ENCODE measurements at regions not wholly inside any gene's neighbourhood (a gene's known extent, or its start where the extent isn't known, plus 50 kb on each side); places are given as distances from the start of the nearest gene placed in this dataset.

GRCh38 chr10:130983749-130984148, 327.8 kb downstream of the TCERG1L start:
- H3K9me3 ChIP-seq (ENCODE audit: control insufficient read depth, low read depth, low read length) = no peaks in the 10 kb centered on the region
- no CpG with 5 or more reads among the region's 2 CpGs for WGBS (ENCODE audit: insufficient coverage, low lambda C conversion rate)
- H3K4me3 ChIP-seq (ENCODE audit: low read length) = no peak overlapping the region
- no peaks in the 10 kb centered on the region for H3K27me3 ChIP-seq (ENCODE audit: control insufficient read depth, insufficient read depth, low read length)
- H3K27ac ChIP-seq (ENCODE audit: low read length) = no peak overlapping the region
- no peak for DNase-seq
- H3K36me3 ChIP-seq (ENCODE audit: control insufficient read depth, insufficient read depth, low read length) = no peaks in the 10 kb centered on the region
- no peaks in the 10 kb centered on the region for H3K4me1 ChIP-seq (ENCODE audit: control insufficient read depth, insufficient read depth, low read length)

- no peak for DNase-seq
- Histone ChIP-seq H3K4me1 (ENCODE audit: control insufficient read depth, insufficient read depth, low read length) (no peaks in the 10 kb centered on the region), H3K27ac (ENCODE audit: low read length) (no peak overlapping the region), H3K9me3 (ENCODE audit: control insufficient read depth, low read depth, low read length) (no peaks in the 10 kb centered on the region), H3K4me3 (ENCODE audit: low read length) (no peak overlapping the region), H3K36me3 (ENCODE audit: control insufficient read depth, insufficient read depth, low read length) (no peaks in the 10 kb centered on the region), H3K27me3 (ENCODE audit: control insufficient read depth, insufficient read depth, low read length) (no peaks in the 10 kb centered on the region)
- no CpG with 5 or more reads among the region's 3 CpGs for WGBS (ENCODE audit: insufficient coverage, low lambda C conversion rate)
Observed at GRCh38 chr10:130984686-130985085, 326.8 kb downstream of the TCERG1L start.

GRCh38 chr10:130985158-130985753, 326.3 kb downstream of the TCERG1L start:
- Histone ChIP-seq H3K27ac (ENCODE audit: low read length) (no peak overlapping the region), H3K36me3 (ENCODE audit: control insufficient read depth, insufficient read depth, low read length) (no peaks in the 10 kb centered on the region), H3K4me1 (ENCODE audit: control insufficient read depth, insufficient read depth, low read length) (no peaks in the 10 kb centered on the region), H3K27me3 (ENCODE audit: control insufficient read depth, insufficient read depth, low read length) (no peaks in the 10 kb centered on the region), H3K9me3 (ENCODE audit: control insufficient read depth, low read depth, low read length) (no peaks in the 10 kb centered on the region), H3K4me3 (ENCODE audit: low read length) (no peak overlapping the region)
- DNase-seq = no peak
- no CpG with 5 or more reads among the region's 16 CpGs for WGBS (ENCODE audit: insufficient coverage, low lambda C conversion rate)

GRCh38 chr10:130986846-130987245, 324.7 kb downstream of the TCERG1L start:
- no peak overlapping the region for H3K27ac ChIP-seq (ENCODE audit: low read length)
- H3K4me1 ChIP-seq (ENCODE audit: control insufficient read depth, insufficient read depth, low read length) = no peaks in the 10 kb centered on the region
- no peaks in the 10 kb centered on the region for H3K36me3 ChIP-seq (ENCODE audit: control insufficient read depth, insufficient read depth, low read length)
- H3K4me3 ChIP-seq (ENCODE audit: low read length) = no peak overlapping the region
- no peaks in the 10 kb centered on the region for H3K27me3 ChIP-seq (ENCODE audit: control insufficient read depth, insufficient read depth, low read length)
- no peak for DNase-seq
- no peaks in the 10 kb centered on the region for H3K9me3 ChIP-seq (ENCODE audit: control insufficient read depth, low read depth, low read length)
- WGBS (ENCODE audit: insufficient coverage, low lambda C conversion rate) = no CpG with 5 or more reads among the region's 4 CpGs

- no peak overlapping the region for H3K27ac ChIP-seq (ENCODE audit: low read length)
- H3K4me1 ChIP-seq (ENCODE audit: control insufficient read depth, insufficient read depth, low read length) = no peaks in the 10 kb centered on the region
- no peak overlapping the region for H3K4me3 ChIP-seq (ENCODE audit: low read length)
- DNase-seq = no peak
- no CpG with 5 or more reads among the region's 7 CpGs for WGBS (ENCODE audit: insufficient coverage, low lambda C conversion rate)
- no peaks in the 10 kb centered on the region for H3K27me3 ChIP-seq (ENCODE audit: control insufficient read depth, insufficient read depth, low read length)
- no peaks in the 10 kb centered on the region for H3K9me3 ChIP-seq (ENCODE audit: control insufficient read depth, low read depth, low read length)
- H3K36me3 ChIP-seq (ENCODE audit: control insufficient read depth, insufficient read depth, low read length) = no peaks in the 10 kb centered on the region
Observed at GRCh38 chr10:130987401-130987800, 324.1 kb downstream of the TCERG1L start.

GRCh38 chr10:130989670-130990232, 321.8 kb downstream of the TCERG1L start:
- WGBS (ENCODE audit: insufficient coverage, low lambda C conversion rate) = 60% methylated on average over 1 of the region's 8 CpGs
- H3K4me3 ChIP-seq (ENCODE audit: low read length) = no peak overlapping the region
- no peaks in the 10 kb centered on the region for H3K36me3 ChIP-seq (ENCODE audit: control insufficient read depth, insufficient read depth, low read length)
- no peaks in the 10 kb centered on the region for H3K27me3 ChIP-seq (ENCODE audit: control insufficient read depth, insufficient read depth, low read length)
- no peak overlapping the region for H3K27ac ChIP-seq (ENCODE audit: low read length)
- no peaks in the 10 kb centered on the region for H3K9me3 ChIP-seq (ENCODE audit: control insufficient read depth, low read depth, low read length)
- H3K4me1 ChIP-seq (ENCODE audit: control insufficient read depth, insufficient read depth, low read length) = no peaks in the 10 kb centered on the region
- DNase-seq = no peak

GRCh38 chr10:130990486-130990885, 321.0 kb downstream of the TCERG1L start:
- Histone ChIP-seq H3K4me3 (ENCODE audit: low read length) (no peak overlapping the region), H3K36me3 (ENCODE audit: control insufficient read depth, insufficient read depth, low read length) (no peaks in the 10 kb centered on the region), H3K27me3 (ENCODE audit: control insufficient read depth, insufficient read depth, low read length) (no peaks in the 10 kb centered on the region), H3K9me3 (ENCODE audit: control insufficient read depth, low read depth, low read length) (no peaks in the 10 kb centered on the region), H3K4me1 (ENCODE audit: control insufficient read depth, insufficient read depth, low read length) (no peaks in the 10 kb centered on the region), H3K27ac (ENCODE audit: low read length) (no peak overlapping the region)
- no peak for DNase-seq
- 88% methylated on average over 5 of the region's 9 CpGs for WGBS (ENCODE audit: insufficient coverage, low lambda C conversion rate)

- no CpG with 5 or more reads among the region's 14 CpGs for WGBS (ENCODE audit: insufficient coverage, low lambda C conversion rate)
- no peak for DNase-seq
- no peaks in the 10 kb centered on the region for H3K27me3 ChIP-seq (ENCODE audit: control insufficient read depth, insufficient read depth, low read length)
- no peaks in the 10 kb centered on the region for H3K4me1 ChIP-seq (ENCODE audit: control insufficient read depth, insufficient read depth, low read length)
- H3K4me3 ChIP-seq (ENCODE audit: low read length) = no peak overlapping the region
- H3K36me3 ChIP-seq (ENCODE audit: control insufficient read depth, insufficient read depth, low read length) = no peaks in the 10 kb centered on the region
- H3K9me3 ChIP-seq (ENCODE audit: control insufficient read depth, low read depth, low read length) = no peaks in the 10 kb centered on the region
- no peak overlapping the region for H3K27ac ChIP-seq (ENCODE audit: low read length)
Observed at GRCh38 chr10:130992802-130993523, 318.6 kb downstream of the TCERG1L start.

- Histone ChIP-seq H3K27me3 (ENCODE audit: control insufficient read depth, insufficient read depth, low read length) (no peaks in the 10 kb centered on the region), H3K9me3 (ENCODE audit: control insufficient read depth, low read depth, low read length) (no peaks in the 10 kb centered on the region)
- WGBS (ENCODE audit: insufficient coverage, low lambda C conversion rate) = no CpG with 5 or more reads among the region's 6 CpGs
Observed at GRCh38 chr10:130993612-130994011, 317.9 kb downstream of the TCERG1L start.

GRCh38 chr10:130994191-130994590, 317.3 kb downstream of the TCERG1L start:
- 100% methylated on average over 1 of the region's 7 CpGs for WGBS (ENCODE audit: insufficient coverage, low lambda C conversion rate)
- H3K4me3 ChIP-seq (ENCODE audit: low read length) = no peak overlapping the region
- no peak for DNase-seq
- no peaks in the 10 kb centered on the region for H3K36me3 ChIP-seq (ENCODE audit: control insufficient read depth, insufficient read depth, low read length)
- H3K9me3 ChIP-seq (ENCODE audit: control insufficient read depth, low read depth, low read length) = no peaks in the 10 kb centered on the region
- no peaks in the 10 kb centered on the region for H3K4me1 ChIP-seq (ENCODE audit: control insufficient read depth, insufficient read depth, low read length)
- H3K27ac ChIP-seq (ENCODE audit: low read length) = no peak overlapping the region
- no peaks in the 10 kb centered on the region for H3K27me3 ChIP-seq (ENCODE audit: control insufficient read depth, insufficient read depth, low read length)

More at GRCh38 chr10:130993612-130994011, 317.9 kb downstream of the TCERG1L start:
- H3K27ac ChIP-seq (ENCODE audit: low read length) = no peak overlapping the region
- H3K4me1 ChIP-seq (ENCODE audit: control insufficient read depth, insufficient read depth, low read length) = no peaks in the 10 kb centered on the region
- no peak for DNase-seq
- H3K4me3 ChIP-seq (ENCODE audit: low read length) = no peak overlapping the region
- H3K36me3 ChIP-seq (ENCODE audit: control insufficient read depth, insufficient read depth, low read length) = no peaks in the 10 kb centered on the region
